Stomach smooth muscle (tissue), 2 donors: ENCODE measurements at regions not wholly inside any gene's neighbourhood (a gene's known extent, or its start where the extent isn't known, plus 50 kb on each side); places are given as distances from the start of the nearest gene placed in this dataset.

ENCODE experiments used
- H3K27ac ChIP-seq: one replicate; pipeline ENCODE4 v1.7.0; 2013; ENCODE audit warnings: mild to moderate bottlenecking, low read length, inconsistent platforms
- H3K27me3 ChIP-seq, 2 donors: one replicate each; pipeline ENCODE4 v1.7.0; 2013; ENCODE audit warnings: low read length in 2 of 2; ENCODE audit not compliant: insufficient read depth in 2 of 2, control insufficient read depth in 1 of 2
- H3K36me3 ChIP-seq, 2 donors: one replicate each; pipeline ENCODE4 v1.7.0; 2013; ENCODE audit warnings: low read length in 2 of 2; ENCODE audit not compliant: control insufficient read depth in 2 of 2, insufficient read depth in 2 of 2
- H3K4me1 ChIP-seq: one replicate; pipeline ENCODE4 v1.7.0; 2013; ENCODE audit warnings: low read length; ENCODE audit not compliant: control insufficient read depth, insufficient read depth
- H3K4me3 ChIP-seq, 2 donors: one replicate each; pipeline ENCODE4 v1.7.0; 2013; ENCODE audit warnings: low read length in 2 of 2
- H3K9ac ChIP-seq, 2 donors: one replicate each; pipeline ENCODE4 v1.7.0; 2013; ENCODE audit warnings: low read length in 2 of 2, mild to moderate bottlenecking in 1 of 2
- H3K9me3 ChIP-seq, 2 donors: one replicate each; pipeline ENCODE4 v1.7.0; 2013; ENCODE audit warnings: low read length in 2 of 2; ENCODE audit not compliant: control insufficient read depth in 2 of 2
- donor health status: healthy.
- donor health status: Pancreatic carcinoma.

DNA sequence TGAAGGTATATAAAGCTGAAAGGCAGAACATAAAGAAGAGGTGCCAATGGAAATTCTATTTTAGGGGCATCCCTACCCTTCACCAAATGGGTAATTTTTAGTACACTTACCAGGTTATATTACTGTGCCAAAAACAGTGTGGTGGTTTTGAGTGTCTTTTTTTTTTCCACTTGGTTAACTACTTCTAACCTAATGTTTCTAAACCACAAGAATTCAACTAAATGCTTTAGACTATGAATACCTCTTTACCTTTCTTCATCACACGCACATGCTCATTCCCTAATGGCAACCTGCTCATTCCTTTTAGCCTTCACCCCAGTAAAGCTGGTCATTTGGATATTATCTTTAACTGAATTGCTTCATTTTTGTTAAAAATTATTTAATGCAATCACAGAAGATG lies 215.6 kb downstream of the PIK3R1 start:
- Histone ChIP-seq H3K4me3 (no peak overlapping the region), H3K4me1 (no peaks in the 10 kb centered on the region), H3K9me3 (no peaks in the 10 kb centered on the region), H3K36me3 (no peaks in the 10 kb centered on the region), H3K9ac (no peak overlapping the region), H3K27me3 (peaks cover 0 to 4% of the 10 kb centered on the region in 2 donors), H3K27ac (no peak overlapping the region)

DNA sequence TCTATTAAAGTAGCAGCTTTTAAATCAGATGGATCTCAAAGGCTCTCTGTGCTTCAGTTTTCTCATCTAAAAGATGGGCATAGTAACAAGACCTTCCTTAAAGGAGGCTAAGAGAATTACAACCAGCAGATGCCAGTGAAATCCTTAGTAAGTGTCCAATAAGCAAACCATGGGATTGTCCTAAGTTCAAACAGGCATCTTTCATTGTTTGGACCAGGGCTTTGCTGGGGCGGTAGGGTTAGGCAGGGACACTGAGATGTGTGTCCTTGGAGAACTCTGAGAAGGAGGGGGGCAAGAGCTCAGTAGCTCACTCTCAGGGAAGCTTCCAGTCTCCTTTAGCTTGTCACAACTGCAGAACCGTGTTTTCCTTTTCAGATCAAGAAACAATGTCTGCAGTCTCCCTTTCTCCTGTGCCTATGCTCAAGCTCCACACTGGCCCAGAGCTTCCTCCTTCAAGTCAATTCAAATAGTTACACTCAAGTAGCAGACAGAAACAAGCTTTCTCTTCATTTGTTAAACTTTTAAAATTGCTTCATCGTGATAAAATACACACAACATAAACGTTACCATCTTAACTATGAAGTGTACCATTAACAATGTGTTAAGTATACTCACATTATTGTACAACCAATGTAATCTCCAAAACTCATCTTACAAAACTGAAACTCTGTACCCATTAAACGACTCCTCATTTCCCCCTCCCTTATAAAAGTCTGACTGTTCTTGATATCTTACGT lies 216.2 kb downstream of the PIK3R1 start:
- Histone ChIP-seq H3K36me3 (no peaks in the 10 kb centered on the region), H3K27ac (no peak overlapping the region), H3K4me3 (no peak overlapping the region)

DNA sequence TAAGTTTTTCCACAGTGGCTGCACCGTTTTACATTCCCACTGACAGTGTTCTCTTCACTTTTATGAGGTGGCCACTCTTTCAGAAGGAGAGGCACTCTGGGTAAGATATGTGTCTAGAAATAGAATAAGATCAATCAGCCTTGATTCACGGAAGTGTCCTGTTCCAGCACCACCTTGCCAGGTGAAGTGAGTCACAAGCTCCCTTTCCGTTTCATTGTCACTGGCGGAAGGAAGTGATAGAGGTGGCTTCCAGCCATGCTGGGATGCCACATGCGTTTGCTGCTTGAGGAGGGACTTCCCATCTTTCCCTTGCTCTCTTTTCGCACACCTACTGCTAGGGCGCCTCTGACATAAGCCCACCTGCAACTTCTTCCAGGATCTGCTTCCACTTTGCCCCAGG lies 217.1 kb downstream of the PIK3R1 start:
- Histone ChIP-seq H3K27ac (no peak overlapping the region), H3K4me1 (no peaks in the 10 kb centered on the region), H3K4me3 (no peak overlapping the region), H3K9me3 (no peaks in the 10 kb centered on the region), H3K36me3 (no peaks in the 10 kb centered on the region), H3K27me3 (peaks cover 0 to 4% of the 10 kb centered on the region in 2 donors), H3K9ac (no peak overlapping the region)

More for the DNA sequence above, 216.2 kb downstream of the PIK3R1 start:
- H3K9me3 ChIP-seq, result no peaks in the 10 kb centered on the region
- H3K27me3 ChIP-seq, result peaks cover 0 to 4% of the 10 kb centered on the region in 2 donors
- no peaks in the 10 kb centered on the region for H3K4me1 ChIP-seq
- no peak overlapping the region for H3K9ac ChIP-seq

DNA sequence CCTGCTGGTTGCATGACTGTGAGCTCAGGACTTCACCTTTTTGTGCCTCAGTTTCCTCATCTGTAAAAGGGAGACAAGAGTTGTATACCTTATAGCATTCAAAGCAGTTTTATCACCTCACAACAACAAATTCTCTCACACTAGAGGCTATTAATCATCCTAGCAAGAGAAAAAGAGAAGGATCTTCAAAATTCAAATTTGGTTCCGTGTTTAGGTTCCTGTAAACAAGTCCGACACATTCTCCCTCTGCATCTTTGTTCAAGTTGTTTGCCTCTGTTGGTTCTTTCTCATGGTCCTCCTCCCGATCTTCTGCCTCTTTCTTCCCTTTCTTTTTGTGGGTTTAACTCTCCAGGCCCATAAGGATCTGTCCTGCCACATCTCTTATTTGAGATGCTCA lies 218.0 kb downstream of the PIK3R1 start:
- H3K36me3 ChIP-seq, result no peaks in the 10 kb centered on the region
- no peak overlapping the region for H3K9ac ChIP-seq
- H3K27ac ChIP-seq, result no peak overlapping the region
- no peaks in the 10 kb centered on the region for H3K9me3 ChIP-seq
- H3K4me1 ChIP-seq, result no peaks in the 10 kb centered on the region
- no peak overlapping the region for H3K4me3 ChIP-seq
- peaks cover 0 to 4% of the 10 kb centered on the region in 2 donors for H3K27me3 ChIP-seq

DNA sequence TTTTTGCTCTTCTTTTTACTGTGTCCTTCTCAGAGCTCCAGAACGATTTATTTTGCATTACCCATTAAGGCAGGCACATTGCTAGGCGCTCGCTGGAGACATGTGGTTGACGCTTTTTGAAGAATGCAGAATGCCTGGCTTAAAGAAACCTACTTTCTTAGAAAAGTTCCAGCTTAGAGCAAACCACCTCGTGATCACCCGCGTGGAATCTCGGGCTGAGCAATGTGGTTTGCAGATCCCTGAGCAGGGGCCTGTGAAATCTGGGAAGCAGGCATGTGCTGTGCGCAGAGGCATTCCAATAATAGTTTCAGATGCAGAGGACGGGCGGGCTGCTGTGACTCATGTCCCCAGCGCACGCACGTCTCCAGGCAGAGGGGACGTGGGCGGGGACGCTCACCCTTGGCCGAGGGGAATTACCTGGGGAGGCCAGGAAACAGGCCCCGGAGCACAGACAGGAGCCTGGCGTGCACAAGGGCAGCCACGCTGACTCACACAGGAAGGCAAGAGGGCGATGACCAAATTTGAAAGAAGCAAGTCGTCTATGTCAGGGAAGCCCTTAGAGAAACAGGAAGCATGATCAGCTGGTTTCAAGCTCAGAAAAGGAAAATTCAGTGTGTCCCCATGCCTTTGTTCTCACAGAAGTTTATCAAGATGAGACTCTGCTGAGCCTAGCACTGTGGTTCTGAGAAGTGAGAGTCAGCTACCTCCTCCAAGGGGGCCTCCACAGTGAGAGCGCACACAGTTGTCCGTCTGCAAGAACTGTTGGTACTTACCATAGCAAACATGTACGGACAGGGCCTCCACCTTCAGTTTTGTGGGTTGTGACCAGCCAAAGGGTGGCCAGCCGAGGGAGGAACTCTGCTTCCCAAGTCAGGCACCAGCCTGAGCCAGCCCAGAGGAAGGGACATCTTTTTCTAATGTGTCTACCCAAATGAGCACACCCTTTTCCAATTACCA lies 218.6 kb downstream of the PIK3R1 start:
- peaks cover 0 to 4% of the 10 kb centered on the region in 2 donors for H3K27me3 ChIP-seq
- H3K4me3 ChIP-seq, result no peak overlapping the region
- peak overlapping the region; percentile 19 for H3K27ac ChIP-seq
- no peak overlapping the region for H3K9ac ChIP-seq
- H3K4me1 ChIP-seq, result no peaks in the 10 kb centered on the region
- H3K9me3 ChIP-seq, result no peaks in the 10 kb centered on the region
- no peaks in the 10 kb centered on the region for H3K36me3 ChIP-seq

DNA sequence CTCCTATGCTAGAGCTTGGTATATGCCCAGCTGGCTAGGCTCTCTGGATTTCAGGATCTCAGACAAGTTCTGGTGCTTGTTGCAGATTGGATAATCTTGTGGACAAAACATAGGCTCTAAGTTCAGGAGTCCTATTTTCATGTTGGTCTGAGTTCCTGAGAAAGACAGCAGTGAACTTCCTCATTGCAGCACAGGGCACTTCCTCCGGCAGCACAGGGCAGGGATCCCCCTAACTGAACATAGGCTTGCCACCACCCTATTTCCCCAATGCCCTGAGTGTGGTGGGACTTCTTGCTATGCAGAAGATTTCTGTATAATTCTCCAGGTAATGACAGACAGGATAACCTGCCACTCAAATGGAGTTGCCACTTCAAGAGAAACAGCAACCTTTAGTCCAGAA lies 220.1 kb downstream of the PIK3R1 start:
- Histone ChIP-seq H3K4me1 (no peaks in the 10 kb centered on the region), H3K27ac (no peak overlapping the region), H3K9me3 (no peaks in the 10 kb centered on the region), H3K36me3 (no peaks in the 10 kb centered on the region), H3K27me3 (peaks cover 0 to 4% of the 10 kb centered on the region in 2 donors), H3K9ac (no peak overlapping the region), H3K4me3 (no peak overlapping the region)

DNA sequence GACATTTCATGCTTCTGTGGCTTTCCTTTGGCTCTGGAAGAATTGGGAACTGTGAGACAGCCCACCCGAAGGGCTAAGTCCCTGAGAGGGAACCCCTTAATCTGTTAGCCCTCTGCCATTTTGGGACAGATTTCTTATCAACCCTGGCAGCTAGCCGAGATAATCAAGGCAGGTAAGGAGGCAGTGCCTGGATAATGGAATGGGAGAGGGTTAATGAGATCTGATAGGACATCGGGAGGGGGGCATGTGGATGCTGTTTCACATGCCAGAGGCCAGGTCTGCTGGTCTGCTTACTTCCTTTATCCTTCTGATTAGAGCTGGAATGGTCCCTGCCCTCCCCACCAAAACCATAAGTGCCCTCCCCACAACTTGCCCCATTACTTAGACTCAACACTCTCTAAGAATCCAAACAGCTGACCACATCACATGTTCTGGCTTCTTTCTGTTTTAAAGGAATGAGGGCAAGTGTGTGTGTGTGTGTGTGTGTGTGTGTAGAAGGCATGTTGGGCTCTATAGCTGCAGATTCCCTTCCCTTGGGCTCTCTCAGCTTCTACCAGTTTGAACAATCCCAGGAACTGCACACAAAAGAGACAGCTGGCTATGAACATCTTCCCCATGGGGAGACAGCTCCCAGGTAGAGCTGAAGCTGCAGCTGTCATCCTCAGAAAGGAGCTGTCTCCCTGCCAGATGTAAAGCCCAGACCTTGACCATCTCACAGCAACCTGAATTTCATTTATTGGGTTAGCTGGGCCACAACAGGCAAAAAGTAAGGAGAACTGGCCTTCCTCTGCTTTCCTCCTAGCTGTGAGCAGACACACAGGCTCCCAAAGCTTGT lies 221.3 kb downstream of the PIK3R1 start:
- peaks cover 0 to 4% of the 10 kb centered on the region in 2 donors for H3K27me3 ChIP-seq
- no peaks in the 10 kb centered on the region for H3K9me3 ChIP-seq
- H3K9ac ChIP-seq, result no peak overlapping the region
- no peak overlapping the region for H3K4me3 ChIP-seq
- H3K27ac ChIP-seq, result no peak overlapping the region
- no peaks in the 10 kb centered on the region for H3K4me1 ChIP-seq
- no peaks in the 10 kb centered on the region for H3K36me3 ChIP-seq

DNA sequence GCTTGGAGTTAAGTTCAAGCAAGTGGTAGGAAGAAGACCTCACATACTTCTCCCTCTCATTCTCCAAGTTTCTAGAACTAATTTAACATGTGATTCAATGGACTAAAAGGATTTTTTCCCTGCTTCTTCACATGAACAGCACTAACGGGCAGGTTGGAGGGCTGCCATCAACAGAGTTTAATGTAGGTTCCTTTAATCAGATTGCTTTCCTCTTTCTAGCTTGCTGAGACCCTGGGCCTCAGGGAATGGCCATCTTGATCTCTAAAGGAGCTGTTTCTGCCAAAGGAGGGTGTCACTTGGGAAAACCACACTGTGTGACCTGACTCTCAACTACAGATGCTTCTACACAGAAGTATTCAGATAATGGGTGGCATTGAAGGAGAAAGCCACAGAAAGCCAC lies 223.3 kb downstream of the PIK3R1 start:
- Histone ChIP-seq H3K27me3 (peaks cover 0 to 4% of the 10 kb centered on the region in 2 donors), H3K4me3 (no peak overlapping the region), H3K9ac (no peak overlapping the region), H3K36me3 (no peaks in the 10 kb centered on the region), H3K27ac (no peak overlapping the region), H3K4me1 (no peaks in the 10 kb centered on the region), H3K9me3 (no peaks in the 10 kb centered on the region)

DNA sequence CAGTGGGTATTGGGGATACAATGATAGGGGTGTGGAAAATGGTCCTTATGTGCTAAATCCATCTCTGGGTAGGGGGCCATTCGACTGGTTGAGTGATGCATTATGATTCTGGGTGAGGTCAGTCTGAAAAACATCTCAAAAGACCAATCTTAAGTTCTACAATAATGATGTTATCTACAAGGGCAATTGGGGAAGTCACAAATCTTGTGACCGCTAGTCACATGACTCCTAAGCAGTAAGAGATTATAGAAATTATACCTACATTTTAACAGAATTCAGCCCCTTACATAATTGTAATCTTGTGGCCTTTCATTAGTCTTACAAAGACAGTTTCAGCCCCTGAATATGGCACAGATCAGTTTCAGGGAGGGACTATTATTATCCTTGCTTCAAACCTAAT lies 224.7 kb downstream of the PIK3R1 start:
- H3K9me3 ChIP-seq, result no peaks in the 10 kb centered on the region
- no peak overlapping the region for H3K9ac ChIP-seq
- H3K36me3 ChIP-seq, result no peaks in the 10 kb centered on the region
- no peak overlapping the region for H3K4me3 ChIP-seq
- no peaks in the 10 kb centered on the region for H3K4me1 ChIP-seq
- H3K27ac ChIP-seq, result no peak overlapping the region
- H3K27me3 ChIP-seq, result peaks cover 0 to 1% of the 10 kb centered on the region in 2 donors

DNA sequence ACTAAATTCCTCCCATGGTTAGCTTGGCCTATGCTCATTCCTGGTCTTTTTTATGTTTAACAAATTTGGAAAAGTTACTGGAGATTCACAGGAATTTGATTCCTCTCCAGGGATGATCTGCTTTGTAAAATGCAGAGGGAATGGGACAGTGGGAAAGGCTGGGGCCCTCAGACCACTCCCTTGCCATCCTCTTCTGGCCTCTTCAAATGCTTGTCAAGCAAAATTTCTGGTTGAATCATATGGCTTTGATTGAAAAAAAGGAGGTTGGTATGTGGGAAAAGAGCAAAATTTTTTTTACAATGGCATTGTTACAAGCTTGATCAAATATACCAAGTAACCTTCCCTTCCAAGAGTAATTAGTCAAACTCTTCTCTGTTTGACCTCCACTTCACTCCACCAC lies 225.1 kb downstream of the PIK3R1 start:
- H3K4me3 ChIP-seq, result no peak overlapping the region
- H3K4me1 ChIP-seq, result peaks cover 2% of the 10 kb centered on the region
- no peak overlapping the region for H3K9ac ChIP-seq
- H3K27me3 ChIP-seq, result no peaks in the 10 kb centered on the region
- no peak overlapping the region for H3K27ac ChIP-seq
- H3K36me3 ChIP-seq, result no peaks in the 10 kb centered on the region
- no peaks in the 10 kb centered on the region for H3K9me3 ChIP-seq
